ENCODE measurements at regions not wholly inside any gene's neighbourhood (a gene's known extent, or its start where the extent isn't known, plus 50 kb on each side); places are given as distances from the start of the nearest gene placed in this dataset.

DNA sequence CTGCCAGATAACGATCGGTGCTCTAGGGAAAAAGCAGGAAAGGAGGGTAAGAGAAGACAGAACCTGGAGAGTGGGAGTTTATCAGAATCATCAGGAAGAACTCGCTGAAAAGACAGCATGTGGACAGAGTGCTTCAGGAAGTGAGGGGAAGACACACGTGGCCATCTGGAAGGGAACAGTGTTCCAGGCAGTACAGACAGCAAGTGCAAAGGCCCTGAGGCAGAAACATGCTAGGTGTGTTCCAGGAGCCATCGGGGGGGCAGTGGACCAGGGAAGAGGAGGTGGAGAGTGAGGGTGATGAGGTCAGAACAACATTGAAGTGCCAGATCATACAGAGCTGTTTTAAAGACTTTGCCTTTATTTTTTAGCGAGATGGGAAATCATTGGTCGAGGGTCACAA is 354.3 kb upstream of the CNR1 start:
- TF ChIP-seq POLR2A (IDR thresholded peaks at IDR 0.05): no peak
- TF ChIP-seq, protein P1, sequence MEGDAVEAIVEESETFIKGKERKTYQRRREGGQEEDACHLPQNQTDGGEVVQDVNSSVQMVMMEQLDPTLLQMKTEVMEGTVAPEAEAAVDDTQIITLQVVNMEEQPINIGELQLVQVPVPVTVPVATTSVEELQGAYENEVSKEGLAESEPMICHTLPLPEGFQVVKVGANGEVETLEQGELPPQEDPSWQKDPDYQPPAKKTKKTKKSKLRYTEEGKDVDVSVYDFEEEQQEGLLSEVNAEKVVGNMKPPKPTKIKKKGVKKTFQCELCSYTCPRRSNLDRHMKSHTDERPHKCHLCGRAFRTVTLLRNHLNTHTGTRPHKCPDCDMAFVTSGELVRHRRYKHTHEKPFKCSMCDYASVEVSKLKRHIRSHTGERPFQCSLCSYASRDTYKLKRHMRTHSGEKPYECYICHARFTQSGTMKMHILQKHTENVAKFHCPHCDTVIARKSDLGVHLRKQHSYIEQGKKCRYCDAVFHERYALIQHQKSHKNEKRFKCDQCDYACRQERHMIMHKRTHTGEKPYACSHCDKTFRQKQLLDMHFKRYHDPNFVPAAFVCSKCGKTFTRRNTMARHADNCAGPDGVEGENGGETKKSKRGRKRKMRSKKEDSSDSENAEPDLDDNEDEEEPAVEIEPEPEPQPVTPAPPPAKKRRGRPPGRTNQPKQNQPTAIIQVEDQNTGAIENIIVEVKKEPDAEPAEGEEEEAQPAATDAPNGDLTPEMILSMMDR (IDR thresholded peaks at IDR 0.05): no peak
